Endothelial cell (in vitro differentiated cells): ENCODE measurements at regions not wholly inside any gene's neighbourhood (a gene's known extent, or its start where the extent isn't known, plus 50 kb on each side); places are given as distances from the start of the nearest gene placed in this dataset.

Source experiments
- DNase-seq: peaks from one replicate; pipeline ENCODE4 v3.0.0; 2021; ENCODE audit warnings: low spot score
- H3K27ac Mint-ChIP-seq: one replicate; pipeline ENCODE4 v1.8.0; 2021; ENCODE audit warnings: mixed read lengths, inconsistent platforms; ENCODE audit not compliant: unreplicated experiment
- H3K27me3 Mint-ChIP-seq: one replicate; pipeline ENCODE4 v1.8.0; 2021; ENCODE audit warnings: mild to moderate bottlenecking, moderate library complexity, mixed read lengths, inconsistent platforms; ENCODE audit not compliant: unreplicated experiment
- H3K36me3 Mint-ChIP-seq: one replicate; pipeline ENCODE4 v1.8.0; 2021; ENCODE audit warnings: mild to moderate bottlenecking, low read depth, mixed read lengths, inconsistent platforms; ENCODE audit not compliant: unreplicated experiment
- H3K4me1 Mint-ChIP-seq: one replicate; pipeline ENCODE4 v1.8.0; 2021; ENCODE audit warnings: mild to moderate bottlenecking, mixed read lengths, inconsistent platforms; ENCODE audit not compliant: unreplicated experiment
- H3K4me3 Mint-ChIP-seq: one replicate; pipeline ENCODE4 v1.8.0; 2021; ENCODE audit warnings: mild to moderate bottlenecking, mixed read lengths, inconsistent platforms; ENCODE audit not compliant: unreplicated experiment
- H3K9me3 Mint-ChIP-seq: one replicate; pipeline ENCODE4 v1.8.0; 2021; ENCODE audit warnings: mixed read lengths, inconsistent platforms; ENCODE audit not compliant: unreplicated experiment
- CTCF ChIP-seq: fragments of 200-600 bp; sonication (generic); IDR thresholded peaks from one replicate; pipeline ENCODE4 v1.5.0; 2021; ENCODE audit warnings: antibody characterized with exemption; ENCODE audit not compliant: unreplicated experiment

GRCh38 chr2:192735447-192735846, 540.7 kb upstream of the TMEFF2 start:
- Mint-ChIP-seq H3K4me3 (no peak overlapping the region), H3K9me3 (no peaks in the 10 kb centered on the region), H3K4me1 (no peaks in the 10 kb centered on the region), H3K36me3 (no peaks in the 10 kb centered on the region), H3K27me3 (no peaks in the 10 kb centered on the region), H3K27ac (no peak overlapping the region)
- TF ChIP-seq CTCF, result no peak
- DNase-seq, result no peak

- H3K36me3 Mint-ChIP-seq, result peaks cover 3% of the 10 kb centered on the region
- TF ChIP-seq CTCF, result no peak
- H3K9me3 Mint-ChIP-seq, result no peaks in the 10 kb centered on the region
- no peak overlapping the region for H3K4me3 Mint-ChIP-seq
- no peak for DNase-seq
- no peaks in the 10 kb centered on the region for H3K4me1 Mint-ChIP-seq
- no peak overlapping the region for H3K27ac Mint-ChIP-seq
- H3K27me3 Mint-ChIP-seq, result no peaks in the 10 kb centered on the region
These were observed 534.6 kb upstream of the TMEFF2 start for GRCh38 chr2:192729369-192729768.

GRCh38 chr2:192725991-192726390, 531.3 kb upstream of the TMEFF2 start:
- no peak overlapping the region for H3K27ac Mint-ChIP-seq
- no peaks in the 10 kb centered on the region for H3K4me1 Mint-ChIP-seq
- DNase-seq, result no peak
- H3K4me3 Mint-ChIP-seq, result no peak overlapping the region
- H3K9me3 Mint-ChIP-seq, result no peaks in the 10 kb centered on the region
- peaks cover 3% of the 10 kb centered on the region for H3K36me3 Mint-ChIP-seq
- no peaks in the 10 kb centered on the region for H3K27me3 Mint-ChIP-seq
- TF ChIP-seq CTCF, result no peak

- no peaks in the 10 kb centered on the region for H3K9me3 Mint-ChIP-seq
- no peak for DNase-seq
- TF ChIP-seq CTCF, result no peak
- H3K4me3 Mint-ChIP-seq, result no peak overlapping the region
- no peak overlapping the region for H3K27ac Mint-ChIP-seq
- H3K4me1 Mint-ChIP-seq, result no peaks in the 10 kb centered on the region
- H3K27me3 Mint-ChIP-seq, result no peaks in the 10 kb centered on the region
- no peaks in the 10 kb centered on the region for H3K36me3 Mint-ChIP-seq
These were observed 524.9 kb upstream of the TMEFF2 start for GRCh38 chr2:192719629-192720028.

GRCh38 chr2:192718340-192718739, 523.6 kb upstream of the TMEFF2 start:
- Mint-ChIP-seq H3K27me3 (no peaks in the 10 kb centered on the region), H3K4me3 (no peak overlapping the region), H3K9me3 (no peaks in the 10 kb centered on the region), H3K4me1 (no peaks in the 10 kb centered on the region), H3K27ac (no peak overlapping the region), H3K36me3 (no peaks in the 10 kb centered on the region)
- no peak for TF ChIP-seq CTCF
- no peak for DNase-seq
